ENCODE measurements at regions not wholly inside any gene's neighbourhood (a gene's known extent, or its start where the extent isn't known, plus 50 kb on each side); places are given as distances from the start of the nearest gene placed in this dataset.

GRCh38 chr6:80523531-80523997 lies 417.1 kb downstream of the BCKDHB start:
- TF ChIP-seq GATA2 (IDR thresholded peaks at IDR 0.05; ENCODE audit: low read depth, low read length): no peak
- no peak for TF ChIP-seq GATA3 (IDR thresholded peaks at IDR 0.05; ENCODE audit: low read depth, low read length)

DNA sequence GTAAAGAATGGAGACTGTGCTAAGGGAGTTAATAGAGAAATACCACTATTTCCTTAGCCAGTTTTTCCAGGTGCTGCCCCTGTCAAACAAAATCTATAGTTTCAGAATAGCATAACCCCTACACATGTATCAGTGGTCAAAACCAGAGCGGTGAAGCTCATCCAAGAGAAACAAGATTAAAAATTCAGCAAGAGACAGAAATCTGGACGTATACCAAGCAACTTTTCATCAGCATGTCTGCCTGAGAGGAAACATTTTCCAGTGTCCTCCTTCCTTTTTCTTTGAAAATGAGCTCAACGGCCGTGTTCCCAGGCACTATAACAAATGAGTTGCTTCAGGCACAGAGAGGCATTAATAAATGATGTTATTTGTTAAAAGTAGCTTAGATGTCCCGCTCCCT lies 416.5 kb downstream of the BCKDHB start:
- TF ChIP-seq GATA3 (IDR thresholded peaks at IDR 0.05; ENCODE audit: low read depth, low read length) (no peak), GATA2 (IDR thresholded peaks at IDR 0.05; ENCODE audit: low read depth, low read length) (no peak)

DNA sequence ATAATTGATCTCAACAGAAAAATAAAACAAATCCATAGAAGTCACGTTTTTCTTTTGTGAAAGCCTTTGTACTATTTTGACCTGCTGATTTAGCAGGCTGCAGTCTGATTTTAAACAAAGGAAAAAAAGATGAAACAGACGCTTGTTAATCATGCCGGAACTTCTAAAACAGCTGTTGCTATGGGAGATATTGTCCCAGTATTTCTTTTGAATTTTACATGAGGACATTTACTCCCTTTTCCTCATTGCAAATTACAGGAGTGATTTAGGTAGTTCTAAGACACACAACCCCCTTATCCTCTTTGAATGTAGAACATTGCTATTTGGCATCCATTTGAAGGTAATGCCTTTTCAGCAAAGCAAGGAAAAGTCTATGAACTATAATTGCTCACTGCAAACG lies 416.1 kb downstream of the BCKDHB start:
- TF ChIP-seq GATA3 (IDR thresholded peaks at IDR 0.05; ENCODE audit: low read depth, low read length): no peak
- TF ChIP-seq GATA2 (IDR thresholded peaks at IDR 0.05; ENCODE audit: low read depth, low read length): no peak

DNA sequence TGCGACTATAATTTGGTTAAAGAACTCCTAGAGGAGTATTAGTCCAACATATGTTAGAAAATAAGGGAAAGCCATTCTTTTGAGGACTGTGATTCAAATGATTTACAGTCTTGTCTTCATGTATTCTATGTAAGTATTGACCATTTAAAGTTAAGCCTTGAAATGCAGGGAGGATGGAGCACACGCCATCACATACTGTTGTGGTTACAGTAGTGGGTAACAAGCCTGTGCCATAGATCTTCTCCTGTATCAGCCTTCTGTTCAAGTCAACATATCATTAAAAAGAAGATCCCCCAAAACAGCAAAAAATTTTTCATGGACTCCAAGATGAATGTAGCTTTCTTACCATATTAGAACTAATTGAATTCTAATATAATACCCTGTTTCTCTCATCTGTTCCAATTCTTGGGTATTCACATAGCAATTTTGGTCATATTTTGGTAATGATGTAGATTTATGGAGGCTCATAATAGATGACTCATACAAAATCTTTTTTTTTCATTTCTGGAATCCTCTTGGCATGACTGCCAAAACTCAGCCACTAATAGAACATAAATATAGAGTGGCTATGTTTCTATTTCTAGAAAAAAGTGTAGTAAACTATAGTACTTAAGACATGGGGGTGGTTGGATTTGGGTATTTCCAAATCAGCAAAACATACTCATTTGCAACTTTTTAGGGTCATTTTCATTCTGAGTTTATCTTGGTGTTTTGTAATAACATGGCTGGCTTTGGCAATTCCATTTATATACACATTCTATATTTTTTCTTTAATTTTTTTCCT lies 413.5 kb downstream of the BCKDHB start:
- TF ChIP-seq GATA3 (IDR thresholded peaks at IDR 0.05; ENCODE audit: low read depth, low read length): no peak
- TF ChIP-seq GATA2 (IDR thresholded peaks at IDR 0.05; ENCODE audit: low read depth, low read length): no peak

DNA sequence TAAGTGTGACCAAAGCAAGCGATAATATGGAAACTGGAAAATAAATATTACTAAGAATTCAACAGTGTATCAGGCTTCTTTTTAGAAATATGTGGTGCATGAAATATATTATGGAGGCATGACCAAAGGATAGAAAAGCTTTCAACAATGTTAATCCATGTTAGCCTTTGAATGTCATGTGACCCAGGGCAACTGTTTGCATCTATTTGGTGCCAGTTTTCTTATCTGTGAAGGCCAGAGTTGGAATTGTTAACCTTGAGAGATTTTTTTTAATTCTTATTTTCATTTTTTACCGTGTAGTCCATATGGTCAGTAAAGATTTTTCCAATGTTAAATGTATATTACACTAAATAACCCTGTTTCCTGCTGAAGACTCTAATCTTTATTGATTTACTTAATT lies 411.1 kb downstream of the BCKDHB start:
- TF ChIP-seq GATA3 (IDR thresholded peaks at IDR 0.05; ENCODE audit: low read depth, low read length): no peak

DNA sequence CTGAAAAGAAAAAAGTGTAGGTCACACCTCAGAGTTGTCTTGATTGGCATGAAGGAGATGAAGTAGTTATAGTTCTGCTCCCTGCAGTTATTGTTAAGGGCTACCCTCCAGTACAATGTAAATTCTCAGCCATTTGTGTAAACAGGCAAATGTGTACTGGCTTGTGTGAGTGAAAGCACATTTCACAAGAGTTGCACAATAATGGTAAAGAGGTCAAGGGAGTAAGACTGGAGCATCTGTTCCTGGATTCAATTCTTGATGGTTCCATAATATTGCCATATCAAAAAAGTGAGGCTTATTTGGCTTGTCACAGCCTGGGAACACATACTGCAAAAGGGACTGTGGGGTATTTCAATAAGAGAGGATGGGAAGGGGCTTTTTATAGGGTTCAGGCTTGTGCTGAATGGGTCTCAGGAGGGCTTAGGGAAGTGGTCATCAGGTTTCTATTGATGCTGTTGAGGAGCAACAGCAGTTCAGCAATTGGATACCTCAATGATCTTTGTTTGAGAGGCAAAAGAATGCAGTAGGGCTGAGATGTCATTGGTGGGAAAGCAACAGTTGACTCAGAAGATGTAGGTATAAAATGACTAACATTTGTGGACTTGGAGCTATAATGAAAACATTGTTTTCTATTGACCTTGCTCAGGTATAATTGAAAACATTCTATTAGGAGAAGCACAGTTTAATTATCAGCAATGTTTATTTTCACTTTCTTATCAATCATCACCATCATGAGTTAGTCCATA lies 402.6 kb downstream of the BCKDHB start:
- TF ChIP-seq GATA2 (IDR thresholded peaks at IDR 0.05; ENCODE audit: low read depth, low read length): no peak
- no peak for TF ChIP-seq GATA3 (IDR thresholded peaks at IDR 0.05; ENCODE audit: low read depth, low read length)

DNA sequence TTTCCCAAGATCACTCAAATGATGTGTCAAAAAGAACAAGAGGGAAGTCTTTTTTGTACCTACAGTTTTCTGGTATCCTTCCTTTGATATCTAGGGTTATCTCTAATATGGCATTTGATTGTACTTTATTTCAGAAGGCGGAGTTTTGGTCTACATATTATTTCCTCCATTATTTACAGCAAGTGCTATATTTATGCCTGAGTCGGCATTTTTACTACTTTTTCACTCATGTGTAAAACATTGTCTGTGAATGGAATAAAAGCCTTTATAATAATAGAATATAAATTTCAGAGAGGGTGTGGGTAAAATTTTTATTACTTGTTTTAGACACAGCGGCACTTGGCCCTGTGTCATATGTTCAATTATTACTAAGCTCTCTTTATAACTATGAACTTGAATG lies 398.4 kb downstream of the BCKDHB start:
- TF ChIP-seq GATA2 (IDR thresholded peaks at IDR 0.05; ENCODE audit: low read depth, low read length) (no peak), GATA3 (IDR thresholded peaks at IDR 0.05; ENCODE audit: low read depth, low read length) (no peak)

- TF ChIP-seq GATA2 (IDR thresholded peaks at IDR 0.05; ENCODE audit: low read depth, low read length) (no peak), GATA3 (IDR thresholded peaks at IDR 0.05; ENCODE audit: low read depth, low read length) (no peak)
Measured at GRCh38 chr6:80503660-80504059, 397.2 kb downstream of the BCKDHB start.

DNA sequence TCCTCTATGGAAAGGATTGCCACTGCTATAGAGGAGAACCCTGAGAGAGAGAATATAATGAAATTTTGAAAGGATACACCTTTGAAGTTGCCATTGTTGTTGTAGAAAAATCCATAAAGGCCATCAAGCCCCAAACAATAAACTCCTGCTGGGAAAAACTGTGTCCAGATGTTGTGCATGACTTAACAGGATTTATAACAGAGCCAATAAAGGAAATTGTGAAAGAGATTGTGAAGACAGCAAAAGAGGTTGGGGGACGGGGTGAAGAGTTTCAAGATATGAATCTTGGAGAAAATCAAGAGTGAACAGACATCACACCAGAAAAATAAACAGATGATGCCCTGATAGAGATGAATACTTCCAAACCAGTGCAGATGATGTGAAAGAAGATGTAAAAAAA lies 396.4 kb downstream of the BCKDHB start:
- TF ChIP-seq GATA3 (IDR thresholded peaks at IDR 0.05; ENCODE audit: low read depth, low read length) (no peak), GATA2 (IDR thresholded peaks at IDR 0.05; ENCODE audit: low read depth, low read length) (no peak)

DNA sequence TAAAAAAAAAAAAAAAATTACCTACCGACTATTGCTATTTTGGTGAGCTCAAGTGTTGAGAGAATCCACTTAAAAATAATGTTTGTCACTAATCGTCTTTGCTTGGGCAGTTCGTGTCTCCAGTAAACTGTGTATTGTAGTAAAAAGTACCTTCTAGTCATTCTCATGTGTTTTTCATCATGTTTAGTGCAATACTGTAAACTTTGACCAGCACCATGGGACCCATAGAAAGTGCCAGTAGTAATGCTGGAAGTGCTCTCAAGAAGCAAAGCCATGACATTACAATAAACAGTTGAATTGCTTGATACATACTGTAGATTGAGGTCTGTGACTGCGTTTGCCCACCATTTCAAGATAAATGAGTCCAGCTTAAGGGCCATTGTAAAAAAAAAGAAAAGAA lies 395.2 kb downstream of the BCKDHB start:
- TF ChIP-seq GATA2 (IDR thresholded peaks at IDR 0.05; ENCODE audit: low read depth, low read length) (no peak), GATA3 (IDR thresholded peaks at IDR 0.05; ENCODE audit: low read depth, low read length) (no peak)

DNA sequence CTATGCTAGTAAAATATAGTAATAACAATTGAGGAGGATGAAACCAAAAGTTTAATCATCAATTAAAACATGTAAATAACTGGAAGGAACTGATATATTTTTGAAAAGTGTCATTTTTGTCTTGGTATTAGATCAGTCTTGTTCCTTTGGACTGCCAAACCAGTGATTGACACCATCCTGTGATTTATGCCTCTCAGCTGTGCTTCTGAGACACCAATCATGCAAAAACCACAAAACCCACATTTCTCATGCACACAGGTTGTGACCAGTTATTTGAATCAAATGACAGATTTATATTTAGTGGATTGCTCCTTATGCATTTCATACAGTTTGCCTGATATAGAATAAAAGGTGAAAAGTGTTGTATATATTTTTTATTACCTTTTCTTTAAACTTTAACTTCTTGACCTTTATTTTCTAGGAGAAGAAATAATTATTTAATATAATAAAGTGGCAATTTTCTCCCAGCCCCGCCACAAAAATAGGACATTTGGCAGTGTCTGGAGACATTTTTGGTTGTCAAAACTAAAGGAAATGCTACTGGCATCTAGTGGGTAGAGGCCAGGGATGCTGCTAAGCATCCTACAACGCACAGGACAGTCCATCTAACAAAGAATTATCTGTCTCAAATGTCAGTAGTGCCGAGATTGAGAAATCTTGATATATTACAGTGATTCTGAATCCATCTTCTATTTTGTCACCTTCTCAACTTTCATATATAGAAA lies 383.6 kb downstream of the BCKDHB start:
- TF ChIP-seq GATA2 (IDR thresholded peaks at IDR 0.05; ENCODE audit: low read depth, low read length) (no peak), GATA3 (IDR thresholded peaks at IDR 0.05; ENCODE audit: low read depth, low read length) (no peak)

DNA sequence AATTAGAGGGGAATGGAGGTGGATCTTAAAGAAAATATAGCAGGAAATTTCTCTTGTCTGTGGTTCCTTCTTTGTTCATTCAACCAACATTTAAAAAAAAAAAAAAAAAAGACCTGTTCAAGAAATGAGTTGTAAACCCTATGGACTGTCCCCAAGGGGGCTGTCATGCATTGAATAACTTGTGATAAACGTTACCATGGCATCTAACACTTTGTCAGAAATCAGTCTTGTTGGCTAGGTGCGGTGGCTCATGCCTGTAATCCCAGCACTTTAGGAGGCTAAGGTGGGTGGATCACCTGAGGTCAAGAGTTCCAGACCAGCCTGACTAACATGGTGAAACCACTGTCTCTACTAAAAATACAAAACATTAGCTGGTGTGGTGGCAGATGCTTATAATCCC lies 381.7 kb downstream of the BCKDHB start:
- TF ChIP-seq GATA2 (IDR thresholded peaks at IDR 0.05; ENCODE audit: low read depth, low read length) (no peak), GATA3 (IDR thresholded peaks at IDR 0.05; ENCODE audit: low read depth, low read length) (no peak)

DNA sequence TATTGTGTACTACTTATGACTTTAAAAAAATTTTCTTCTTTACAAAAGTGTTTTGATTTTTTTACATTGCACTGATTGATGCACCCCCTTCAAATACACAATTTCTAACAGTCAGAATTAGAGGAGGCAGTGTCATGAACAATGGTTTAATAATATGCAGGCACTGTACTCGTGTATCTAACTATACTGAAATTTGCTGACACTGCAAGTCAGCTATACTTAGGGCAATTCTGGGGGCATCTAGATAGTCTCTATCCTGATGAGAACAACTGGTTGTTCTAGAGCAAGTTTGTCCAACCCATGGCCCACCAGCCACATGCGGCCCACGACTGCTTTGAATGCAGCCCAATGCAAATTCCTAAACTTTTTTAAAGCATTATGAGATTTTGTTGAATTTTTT lies 375.6 kb downstream of the BCKDHB start:
- TF ChIP-seq GATA2 (IDR thresholded peaks at IDR 0.05; ENCODE audit: low read depth, low read length) (no peak), GATA3 (IDR thresholded peaks at IDR 0.05; ENCODE audit: low read depth, low read length) (no peak)

DNA sequence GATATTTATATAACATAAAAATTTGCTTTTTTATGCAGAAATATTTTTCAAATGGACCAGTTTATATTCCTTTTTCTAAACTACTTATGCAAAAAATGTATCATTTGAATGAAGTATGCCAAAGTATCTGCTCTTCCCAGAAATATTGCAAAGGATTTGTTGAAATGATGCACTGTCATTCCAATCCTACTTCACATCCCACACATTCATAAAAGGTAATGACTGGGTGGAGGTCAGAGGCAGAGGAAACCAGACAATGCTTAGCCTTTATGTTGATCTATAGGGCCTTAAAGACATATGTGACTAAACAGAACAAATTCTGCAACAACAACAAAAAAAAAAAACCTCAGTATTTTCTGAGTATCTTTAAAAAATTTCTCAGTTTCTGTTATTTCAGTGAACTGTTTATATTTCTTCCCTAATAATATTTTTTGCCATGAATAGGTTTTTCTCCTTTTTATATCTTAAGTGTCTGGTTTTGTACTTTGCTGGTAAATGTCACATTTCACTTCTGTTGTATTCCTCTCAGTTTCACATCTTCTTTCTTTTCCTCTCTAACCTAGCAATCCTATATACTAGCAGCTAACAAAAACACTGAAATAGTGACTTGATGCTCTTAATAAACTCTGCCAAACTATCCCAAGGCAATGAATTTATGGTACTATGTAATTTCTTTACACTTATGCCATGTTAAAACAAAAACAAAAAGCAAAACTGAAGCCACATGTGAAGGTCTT lies 374.1 kb downstream of the BCKDHB start:
- TF ChIP-seq GATA3 (IDR thresholded peaks at IDR 0.05; ENCODE audit: low read depth, low read length): no peak
- no peak for TF ChIP-seq GATA2 (IDR thresholded peaks at IDR 0.05; ENCODE audit: low read depth, low read length)
